PC-9 (cell line): ENCODE measurements at regions not wholly inside any gene's neighbourhood (a gene's known extent, or its start where the extent isn't known, plus 50 kb on each side); places are given as distances from the start of the nearest gene placed in this dataset.

Experiments
- BruUV-seq: library from RNA; stranded (reverse); fragments of 400-500 nt; replicated peaks from 2 replicates; lab custom pipeline; 2021; lab: Mats Ljungman, UMichigan
- CTCF ChIA-PET: fragments of 300-600 bp; sonication (Branson Sonifier 250); formaldehyde crosslinking; loops from one replicate; lab custom pipeline; 2022; ENCODE audit warnings: antibody characterized with exemption; lab: Charles Lee
- POLR2A ChIA-PET: fragments of 300-600 bp; sonication (Branson Sonifier 250); formaldehyde crosslinking; loops from one replicate; lab custom pipeline; 2022; ENCODE audit warnings: antibody characterized with exemption; ENCODE audit not compliant: unreplicated experiment; lab: Charles Lee
- DNase-seq, 2 experiments: peaks; one replicate each; pipeline versions ENCODE4 v3.0.0 to v3.0.0-alpha.2; 2015 to 2022; ENCODE audit warnings: mixed read lengths in 1 of 2
- H2AFZ ChIP-seq: fragments of 200-600 bp; sonication (generic); 2 replicates; pipeline ENCODE4 v1.8.1; 2017; ENCODE audit warnings: antibody characterized with exemption
- H3F3A ChIP-seq: fragments of 200-600 bp; sonication (generic); 2 replicates; pipeline ENCODE4 v1.8.1; 2017; ENCODE audit warnings: antibody characterized with exemption, mild to moderate bottlenecking, low read depth; ENCODE audit not compliant: insufficient read depth
- H3K27ac ChIP-seq: fragments of 200-600 bp; sonication (generic); 2 replicates; pipeline ENCODE4 v1.6.1; 2016; ENCODE audit warnings: mixed run types
- H3K27me3 ChIP-seq: fragments of 200-600 bp; sonication (generic); 2 replicates; pipeline ENCODE4 v1.6.1; 2016; ENCODE audit warnings: low read depth, mixed run types; ENCODE audit not compliant: insufficient read depth
- H3K36me3 ChIP-seq: fragments of 200-600 bp; sonication (generic); 2 replicates; pipeline ENCODE4 v1.6.1; 2016; ENCODE audit warnings: low read depth, mixed run types
- H3K4me1 ChIP-seq: fragments of 200-600 bp; sonication (generic); replicated peaks from 2 replicates; pipeline ENCODE4 v1.6.1; 2016; ENCODE audit warnings: mixed run types; ENCODE audit not compliant: insufficient read depth
- H3K4me2 ChIP-seq: fragments of 200-600 bp; sonication (generic); 2 replicates; pipeline ENCODE4 v1.6.1; 2017; ENCODE audit warnings: mixed run types
- H3K4me3 ChIP-seq: fragments of 200-600 bp; sonication (generic); 2 replicates; pipeline ENCODE4 v1.6.1; 2016; ENCODE audit warnings: mixed run types
- H3K79me2 ChIP-seq: fragments of 200-600 bp; sonication (generic); 2 replicates; pipeline ENCODE4 v1.6.1; 2017; ENCODE audit warnings: low read depth, mixed run types
- H3K9me2 ChIP-seq: fragments of 200-600 bp; sonication (generic); 2 replicates; pipeline ENCODE4 v1.8.1; 2017; ENCODE audit warnings: mild to moderate bottlenecking; ENCODE audit not compliant: insufficient read depth
- H3K9me3 ChIP-seq: fragments of 200-600 bp; sonication (generic); 2 replicates; pipeline ENCODE4 v1.8.1; 2016; ENCODE audit warnings: low read depth; ENCODE audit not compliant: insufficient read depth
- H4K20me1 ChIP-seq: fragments of 200-600 bp; sonication (generic); 2 replicates; pipeline ENCODE4 v1.8.1; 2017; ENCODE audit not compliant: insufficient read depth
- EZH2 ChIP-seq: fragments of 200-600 bp; sonication (generic); IDR thresholded peaks from 2 replicates; pipeline ENCODE4 v1.8.0; 2017; ENCODE audit warnings: antibody characterized with exemption, low read depth
- intact Hi-C: fragments of 100-400 bp; cut with micrococcal nuclease; formaldehyde crosslinking; loops from one replicate; pipeline ENCODE4 v1.10.0; 2022; ENCODE audit not compliant: unreplicated experiment
- TF ChIP-seq, protein P1 (sequence below): fragments of 200-600 bp; sonication (generic); conservative IDR thresholded peaks from 2 replicates; pipeline ENCODE4 v1.6.1; 2017; ENCODE audit warnings: mixed run types, antibody characterized with exemption, mild to moderate bottlenecking, moderate library complexity

- no peaks in the 10 kb centered on the region for H3K9me2 ChIP-seq
- no peaks in the 10 kb centered on the region for H3K36me3 ChIP-seq
- no peak overlapping the region for H3K4me2 ChIP-seq
- ChIA-PET CTCF (no interaction called here), POLR2A (no interaction called here)
- H3F3A ChIP-seq = no peaks in the 10 kb centered on the region
- H2AFZ ChIP-seq = no peak overlapping the region
- BruUV-seq = no TSS peak
- TF ChIP-seq, protein P1, sequence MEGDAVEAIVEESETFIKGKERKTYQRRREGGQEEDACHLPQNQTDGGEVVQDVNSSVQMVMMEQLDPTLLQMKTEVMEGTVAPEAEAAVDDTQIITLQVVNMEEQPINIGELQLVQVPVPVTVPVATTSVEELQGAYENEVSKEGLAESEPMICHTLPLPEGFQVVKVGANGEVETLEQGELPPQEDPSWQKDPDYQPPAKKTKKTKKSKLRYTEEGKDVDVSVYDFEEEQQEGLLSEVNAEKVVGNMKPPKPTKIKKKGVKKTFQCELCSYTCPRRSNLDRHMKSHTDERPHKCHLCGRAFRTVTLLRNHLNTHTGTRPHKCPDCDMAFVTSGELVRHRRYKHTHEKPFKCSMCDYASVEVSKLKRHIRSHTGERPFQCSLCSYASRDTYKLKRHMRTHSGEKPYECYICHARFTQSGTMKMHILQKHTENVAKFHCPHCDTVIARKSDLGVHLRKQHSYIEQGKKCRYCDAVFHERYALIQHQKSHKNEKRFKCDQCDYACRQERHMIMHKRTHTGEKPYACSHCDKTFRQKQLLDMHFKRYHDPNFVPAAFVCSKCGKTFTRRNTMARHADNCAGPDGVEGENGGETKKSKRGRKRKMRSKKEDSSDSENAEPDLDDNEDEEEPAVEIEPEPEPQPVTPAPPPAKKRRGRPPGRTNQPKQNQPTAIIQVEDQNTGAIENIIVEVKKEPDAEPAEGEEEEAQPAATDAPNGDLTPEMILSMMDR = no peak
- TF ChIP-seq EZH2 = no peak
- no peaks in the 10 kb centered on the region for H4K20me1 ChIP-seq
- intact Hi-C loops = no loop called here
- H3K4me3 ChIP-seq = no peak overlapping the region
- H3K27me3 ChIP-seq = no peaks in the 10 kb centered on the region
- H3K4me1 ChIP-seq = no peaks in the 10 kb centered on the region
- no peak for DNase-seq
- H3K9me3 ChIP-seq = no peaks in the 10 kb centered on the region
- H3K79me2 ChIP-seq = no peaks in the 10 kb centered on the region
- H3K27ac ChIP-seq = no peak overlapping the region
Measured at GRCh38 chr18:22048221-22048620, 121.2 kb upstream of the GATA6 start.

DNA sequence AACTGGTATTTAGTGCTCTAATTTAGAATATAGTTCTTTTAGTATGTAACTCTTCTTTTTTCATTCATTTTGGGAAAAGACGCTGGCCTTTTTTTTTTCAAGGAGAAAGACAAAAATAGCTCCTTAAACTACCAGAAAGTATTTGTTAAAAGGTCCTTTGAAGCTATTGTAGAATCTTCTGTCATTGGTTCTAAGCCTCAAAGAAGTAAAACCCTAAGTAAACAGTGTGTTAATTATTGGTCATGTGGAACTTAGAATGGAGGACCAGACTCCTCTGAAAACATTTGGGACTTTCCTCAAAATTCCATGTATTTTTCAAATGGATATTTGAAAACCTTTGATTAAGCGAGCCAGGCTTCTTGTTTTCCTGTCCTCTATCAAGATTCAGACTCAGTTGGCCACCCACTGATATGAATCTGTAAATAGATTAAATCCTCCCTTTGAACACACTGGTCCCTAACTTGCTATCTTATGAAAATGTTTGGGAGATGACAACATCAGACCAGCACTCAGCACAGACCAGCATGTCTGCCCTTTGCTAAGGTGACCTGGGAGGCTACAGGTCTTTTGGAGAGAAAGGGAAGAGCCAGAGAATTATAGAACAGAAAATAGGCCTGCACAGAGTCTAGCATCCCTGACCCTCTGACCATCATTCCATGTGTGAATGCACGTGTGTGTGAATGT is 120.3 kb upstream of the GATA6 start:
- TF ChIP-seq, protein P1 = no peak
- TF ChIP-seq EZH2 = no peak
- no TSS peak for BruUV-seq
- Histone ChIP-seq H3K9me3 (no peaks in the 10 kb centered on the region), H3F3A (no peaks in the 10 kb centered on the region), H2AFZ (no peak overlapping the region), H3K27me3 (no peaks in the 10 kb centered on the region), H3K27ac (no peak overlapping the region), H3K4me2 (no peak overlapping the region), H3K9me2 (no peaks in the 10 kb centered on the region), H4K20me1 (no peaks in the 10 kb centered on the region), H3K4me3 (no peak overlapping the region), H3K4me1 (no peaks in the 10 kb centered on the region), H3K79me2 (no peaks in the 10 kb centered on the region), H3K36me3 (no peaks in the 10 kb centered on the region)
- DNase-seq = no peak
- ChIA-PET POLR2A (no interaction called here), CTCF (no interaction called here)
- intact Hi-C loops = no loop called here

- ChIA-PET POLR2A (no interaction called here), CTCF (no interaction called here)
- no peak overlapping the region for H3K4me3 ChIP-seq
- TF ChIP-seq, protein P1 = no peak
- TF ChIP-seq EZH2 = no peak
- no peak overlapping the region for H3K27ac ChIP-seq
- DNase-seq = no peak
- H3K4me2 ChIP-seq = no peak overlapping the region
- H3K27me3 ChIP-seq = no peaks in the 10 kb centered on the region
- intact Hi-C loops = no loop called here
- no peak overlapping the region for H2AFZ ChIP-seq
- no peaks in the 10 kb centered on the region for H3K9me3 ChIP-seq
- H4K20me1 ChIP-seq = no peaks in the 10 kb centered on the region
- no peaks in the 10 kb centered on the region for H3K4me1 ChIP-seq
- H3F3A ChIP-seq = no peaks in the 10 kb centered on the region
- H3K9me2 ChIP-seq = no peaks in the 10 kb centered on the region
- H3K79me2 ChIP-seq = no peaks in the 10 kb centered on the region
- BruUV-seq = no TSS peak
- no peaks in the 10 kb centered on the region for H3K36me3 ChIP-seq
Measured at GRCh38 chr18:22052405-22053105, 116.8 kb upstream of the GATA6 start.
